ENCODE measurements at regions not wholly inside any gene's neighbourhood (a gene's known extent, or its start where the extent isn't known, plus 50 kb on each side); places are given as distances from the start of the nearest gene placed in this dataset.
"Not testable (repeated sequence)": the region's sequence is repeated elsewhere in the genome, so short reads cannot be mapped to it uniquely, and the experiment has no call there.

DNA sequence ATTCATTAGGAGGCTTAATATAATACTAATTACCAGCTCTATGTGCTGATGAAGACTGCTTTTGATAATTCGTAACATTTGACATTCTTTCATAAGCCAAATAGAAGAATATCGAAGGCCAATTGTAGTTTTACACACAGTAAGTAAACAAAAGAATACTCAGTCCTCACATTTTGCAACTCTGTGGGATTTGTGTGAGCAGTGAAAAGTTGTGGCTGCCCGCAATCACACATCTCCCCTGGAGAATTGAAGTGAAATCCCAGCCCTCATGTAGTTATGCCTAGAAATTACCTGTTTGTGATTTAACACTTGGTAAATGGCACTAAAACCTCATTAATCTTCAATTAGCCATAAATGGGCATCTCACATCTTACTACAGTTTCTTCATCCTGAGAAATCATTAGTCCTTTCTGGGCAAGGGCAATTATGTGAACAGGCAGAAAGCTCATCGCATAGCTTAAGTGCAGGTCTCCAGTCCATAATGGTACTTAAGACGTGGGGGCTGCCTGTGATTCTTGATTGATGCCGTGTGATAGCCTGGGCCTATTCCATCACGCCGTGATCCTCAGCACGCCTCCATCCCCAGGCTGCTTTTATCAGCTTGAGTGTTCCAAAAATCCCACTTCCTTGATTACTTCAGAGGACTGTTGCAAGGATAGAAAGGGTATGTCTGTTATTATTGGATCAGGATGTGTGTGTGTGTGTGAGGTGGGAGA is 97.9 kb upstream of the METTL14 start:
- no peak overlapping the region for H3K27ac ChIP-seq
- no peaks in the 10 kb centered on the region for H3K36me3 ChIP-seq
- DNase-seq = no peak
- intact Hi-C loops (cut with DNase I; ENCODE audit: low total_unique reads) (no loop called here), in situ Hi-C loops (cut with MboI; ENCODE audit: low pct_ligation_motif_present in 1 of 4, low pct_unique_long_range_greater_than_20kb in 1 of 4, low sequenced_read_pairs in 3 of 4) (no loop called here)
- 63 to 79% methylated on average over 3 to 9 of the region's 9 CpGs for WGBS, 2 donors (ENCODE audit: low coverage in 1 of 2)
- H3K9me3 ChIP-seq = no peaks in the 10 kb centered on the region
- no peaks in the 10 kb centered on the region for H3K4me1 ChIP-seq
- TF ChIP-seq, protein P1, sequence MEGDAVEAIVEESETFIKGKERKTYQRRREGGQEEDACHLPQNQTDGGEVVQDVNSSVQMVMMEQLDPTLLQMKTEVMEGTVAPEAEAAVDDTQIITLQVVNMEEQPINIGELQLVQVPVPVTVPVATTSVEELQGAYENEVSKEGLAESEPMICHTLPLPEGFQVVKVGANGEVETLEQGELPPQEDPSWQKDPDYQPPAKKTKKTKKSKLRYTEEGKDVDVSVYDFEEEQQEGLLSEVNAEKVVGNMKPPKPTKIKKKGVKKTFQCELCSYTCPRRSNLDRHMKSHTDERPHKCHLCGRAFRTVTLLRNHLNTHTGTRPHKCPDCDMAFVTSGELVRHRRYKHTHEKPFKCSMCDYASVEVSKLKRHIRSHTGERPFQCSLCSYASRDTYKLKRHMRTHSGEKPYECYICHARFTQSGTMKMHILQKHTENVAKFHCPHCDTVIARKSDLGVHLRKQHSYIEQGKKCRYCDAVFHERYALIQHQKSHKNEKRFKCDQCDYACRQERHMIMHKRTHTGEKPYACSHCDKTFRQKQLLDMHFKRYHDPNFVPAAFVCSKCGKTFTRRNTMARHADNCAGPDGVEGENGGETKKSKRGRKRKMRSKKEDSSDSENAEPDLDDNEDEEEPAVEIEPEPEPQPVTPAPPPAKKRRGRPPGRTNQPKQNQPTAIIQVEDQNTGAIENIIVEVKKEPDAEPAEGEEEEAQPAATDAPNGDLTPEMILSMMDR (IDR thresholded peaks at IDR 0.05) = no peak
- TF ChIP-seq EP300 (IDR thresholded peaks at IDR 0.05; ENCODE audit: low read depth) = no peak
- TF ChIP-seq POLR2A (IDR thresholded peaks at IDR 0.05) = no peak
- no peak for TF ChIP-seq POLR2AphosphoS5 (IDR thresholded peaks at IDR 0.05)
- H3K4me3 ChIP-seq = no peak overlapping the region
- H3K27me3 ChIP-seq = peaks cover 17% of the 10 kb centered on the region

DNA sequence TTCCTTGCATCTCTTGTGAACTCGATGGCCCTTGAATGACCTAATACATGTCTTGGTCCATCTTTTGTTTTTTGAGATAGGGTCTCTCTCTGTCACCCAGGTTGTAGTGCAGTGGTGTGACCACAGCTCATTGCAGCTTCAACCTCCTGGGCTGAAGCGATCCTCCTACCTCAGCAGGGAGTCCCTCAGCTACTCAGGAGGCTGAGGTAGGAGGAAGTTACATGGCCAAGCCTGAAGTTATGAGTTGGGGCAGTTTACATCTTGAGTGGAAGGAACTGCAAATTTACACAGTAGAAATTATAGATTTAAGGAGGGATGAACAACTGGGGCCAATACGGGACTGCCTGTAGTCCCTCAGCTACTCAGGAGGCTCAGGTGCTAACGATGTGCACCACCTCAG is 97.2 kb upstream of the METTL14 start:
- in situ Hi-C loops (cut with MboI; ENCODE audit: low pct_ligation_motif_present in 1 of 4, low pct_unique_long_range_greater_than_20kb in 1 of 4, low sequenced_read_pairs in 3 of 4) (no loop called here), intact Hi-C loops (cut with DNase I; ENCODE audit: low total_unique reads) (no loop called here)
- H3K27me3 ChIP-seq = peaks cover 17% of the 10 kb centered on the region
- H3K9me3 ChIP-seq = no peaks in the 10 kb centered on the region
- no peaks in the 10 kb centered on the region for H3K36me3 ChIP-seq
- 87% methylated on average over 4 of the region's 4 CpGs; no CpG with 5 or more reads in 1 of the 2 donors for WGBS, 2 donors (ENCODE audit: low coverage in 1 of 2)
- H3K4me1 ChIP-seq = no peaks in the 10 kb centered on the region
- TF ChIP-seq, protein P1 (IDR thresholded peaks at IDR 0.05) = no peak
- TF ChIP-seq POLR2A (IDR thresholded peaks at IDR 0.05) (no peak), POLR2AphosphoS5 (IDR thresholded peaks at IDR 0.05) (no peak), EP300 (IDR thresholded peaks at IDR 0.05; ENCODE audit: low read depth) (no peak)
- no peak overlapping the region for H3K27ac ChIP-seq
- H3K4me3 ChIP-seq = no peak overlapping the region
- no peak for DNase-seq

DNA sequence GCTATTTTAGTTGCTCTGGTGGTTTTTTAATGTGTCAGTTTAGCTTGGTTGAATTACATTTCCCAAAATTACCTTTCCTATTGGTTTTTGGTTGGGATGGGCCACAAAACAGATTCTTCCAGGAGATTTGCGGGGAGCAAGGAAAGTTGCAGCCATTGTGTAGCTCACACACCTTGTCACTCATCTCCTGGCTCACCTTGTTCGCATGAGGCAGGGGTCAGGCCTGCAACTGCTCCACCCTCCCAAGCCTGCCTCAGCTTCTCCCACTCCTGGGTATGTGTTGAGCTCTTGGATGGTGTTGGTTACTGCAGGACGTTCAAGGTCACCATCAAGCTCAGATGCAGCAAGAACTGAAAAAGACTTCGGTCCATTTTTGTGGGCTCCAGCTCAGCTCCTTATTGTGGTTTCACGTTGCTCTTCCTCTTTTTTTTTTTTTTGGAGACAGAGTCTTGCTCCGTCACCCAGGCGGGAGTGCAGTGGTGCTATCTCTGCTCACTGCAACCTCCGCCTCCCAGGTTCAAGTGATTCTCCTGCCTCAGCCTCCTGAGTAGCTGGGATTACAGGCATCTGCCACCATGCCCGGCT is 95.6 kb upstream of the METTL14 start:
- H3K9me3 ChIP-seq = no peaks in the 10 kb centered on the region
- no peak for TF ChIP-seq POLR2A (IDR thresholded peaks at IDR 0.05)
- no peak for TF ChIP-seq EP300 (IDR thresholded peaks at IDR 0.05; ENCODE audit: low read depth)
- H3K36me3 ChIP-seq = no peaks in the 10 kb centered on the region
- H3K27me3 ChIP-seq = peaks cover 6% of the 10 kb centered on the region
- H3K4me1 ChIP-seq = no peaks in the 10 kb centered on the region
- H3K4me3 ChIP-seq = no peak overlapping the region
- in situ Hi-C loops (cut with MboI; ENCODE audit: low pct_ligation_motif_present in 1 of 4, low pct_unique_long_range_greater_than_20kb in 1 of 4, low sequenced_read_pairs in 3 of 4) (no loop called here), intact Hi-C loops (cut with DNase I; ENCODE audit: low total_unique reads) (no loop called here)
- no peak for DNase-seq
- WGBS, 2 donors (ENCODE audit: low coverage in 1 of 2) = 89 to 91% methylated on average over 6 to 9 of the region's 9 CpGs
- no peak overlapping the region for H3K27ac ChIP-seq

DNA sequence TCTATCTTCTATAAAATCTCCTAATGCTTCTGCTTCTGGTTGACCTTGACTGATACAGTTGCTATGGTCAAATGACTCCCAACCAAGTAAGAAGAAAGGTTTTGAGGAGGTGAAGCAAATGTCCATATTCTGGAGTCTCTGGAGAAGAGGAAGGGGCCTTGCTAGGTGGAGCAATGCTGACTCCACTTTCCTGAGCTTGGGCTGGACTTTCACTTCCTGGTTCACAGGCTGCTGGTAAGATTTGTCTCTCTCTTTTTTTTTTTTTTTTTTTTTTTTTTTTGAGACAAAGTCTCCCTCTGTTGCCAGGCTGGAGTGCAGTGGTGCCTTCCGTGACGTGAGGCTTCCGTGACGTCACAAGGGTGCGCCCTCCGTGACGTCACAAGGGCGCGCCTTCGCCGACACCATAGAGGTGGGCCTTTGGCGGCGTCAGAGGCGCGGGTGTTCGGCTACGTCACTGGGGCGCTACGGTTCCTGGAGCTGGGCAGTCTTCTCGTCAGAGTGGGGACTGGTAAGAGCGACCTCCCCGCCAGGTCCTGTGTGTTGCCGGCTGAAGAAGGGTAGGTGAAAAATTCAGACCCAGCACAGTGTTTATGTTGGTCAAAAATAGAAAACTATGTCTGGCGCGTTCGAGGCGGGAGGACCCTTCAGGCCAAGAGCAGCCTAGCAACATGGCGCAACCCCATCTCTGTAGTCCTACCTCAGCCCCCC is 93.7 kb upstream of the METTL14 start:
- 31% methylated on average over 28 of the region's 28 CpGs; no CpG with 5 or more reads in 1 of the 2 donors for WGBS, 2 donors (ENCODE audit: low coverage in 1 of 2)
- H3K27me3 ChIP-seq; H3K4me1 ChIP-seq; H3K36me3 ChIP-seq; H3K9me3 ChIP-seq; in situ Hi-C loops (cut with MboI; ENCODE audit: low pct_ligation_motif_present in 1 of 4, low pct_unique_long_range_greater_than_20kb in 1 of 4, low sequenced_read_pairs in 3 of 4); intact Hi-C loops (cut with DNase I; ENCODE audit: low total_unique reads): not testable (repeated sequence)
- TF ChIP-seq, protein P1 (IDR thresholded peaks at IDR 0.05) = peak in 2 of 5 experiments; percentile 39 to 46
- peak; percentile 5 for TF ChIP-seq EP300 (IDR thresholded peaks at IDR 0.05; ENCODE audit: low read depth)
- peak; percentile 49 to 75 (median 67) for TF ChIP-seq POLR2AphosphoS5 (IDR thresholded peaks at IDR 0.05)
- peak; percentile 68 for TF ChIP-seq POLR2A (IDR thresholded peaks at IDR 0.05)
- peak; percentile 94 for DNase-seq
- peak overlapping the region; percentile 75 to 84 (median 82) for H3K27ac ChIP-seq
- peak overlapping the region; percentile 50 to 54 (median 50) for H3K4me3 ChIP-seq

DNA sequence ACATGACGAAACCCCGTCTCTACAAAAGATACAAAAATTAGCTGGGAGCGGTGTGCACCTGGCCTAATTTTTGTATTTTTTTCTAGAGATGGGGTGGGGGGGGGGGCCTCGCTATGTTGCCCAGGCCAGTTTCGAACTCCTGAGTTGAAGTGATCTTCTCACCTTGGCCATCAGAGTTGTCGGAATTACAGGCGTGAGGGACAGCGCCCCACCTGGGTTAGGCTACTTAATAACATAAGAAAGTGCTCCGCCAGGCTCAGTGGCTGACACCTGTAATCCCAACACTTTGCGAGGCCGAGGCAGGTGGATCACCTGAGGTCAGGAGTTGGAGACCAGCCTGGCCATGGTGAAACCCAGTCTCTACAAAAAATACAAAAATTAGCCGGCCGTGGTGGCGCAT is 92.9 kb upstream of the METTL14 start:
- in situ Hi-C loops (cut with MboI; ENCODE audit: low pct_ligation_motif_present in 1 of 4, low pct_unique_long_range_greater_than_20kb in 1 of 4, low sequenced_read_pairs in 3 of 4); H3K27me3 ChIP-seq; intact Hi-C loops (cut with DNase I; ENCODE audit: low total_unique reads); H3K36me3 ChIP-seq; DNase-seq; H3K9me3 ChIP-seq; H3K4me1 ChIP-seq: not testable (repeated sequence)
- H3K4me3 ChIP-seq = peak overlapping the region in 3 of 4 donors; percentile 50 to 54 (median 51)
- WGBS, 2 donors (ENCODE audit: low coverage in 1 of 2) = 96 to 100% methylated on average over 1 to 14 of the region's 14 CpGs
- peak overlapping the region; percentile 75 to 84 (median 82) for H3K27ac ChIP-seq

DNA sequence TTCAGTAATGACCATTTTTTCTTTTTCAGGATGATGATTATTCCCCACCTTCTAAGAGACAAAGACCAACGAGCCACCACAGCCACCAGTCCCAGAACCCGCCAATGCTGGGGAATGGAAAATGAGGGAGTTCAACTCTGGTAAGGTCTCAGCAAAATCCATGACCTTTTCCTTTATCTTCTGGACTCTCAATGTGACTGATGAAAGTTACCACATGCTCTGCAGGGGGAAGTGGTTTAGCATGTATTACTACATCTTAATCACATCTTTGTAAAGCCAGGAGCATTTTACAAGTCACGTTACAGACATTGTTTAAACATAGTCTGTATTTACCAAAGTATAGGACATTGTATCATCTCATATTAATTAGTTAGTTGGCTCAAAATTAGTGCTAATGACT is 89.3 kb upstream of the METTL14 start:
- H3K4me1 ChIP-seq; H3K36me3 ChIP-seq; DNase-seq; H3K9me3 ChIP-seq; H3K27ac ChIP-seq; H3K4me3 ChIP-seq; in situ Hi-C loops (cut with MboI; ENCODE audit: low pct_ligation_motif_present in 1 of 4, low pct_unique_long_range_greater_than_20kb in 1 of 4, low sequenced_read_pairs in 3 of 4); intact Hi-C loops (cut with DNase I; ENCODE audit: low total_unique reads); H3K27me3 ChIP-seq: not testable (repeated sequence)
- WGBS, 2 donors (ENCODE audit: low coverage in 1 of 2) = 71 to 75% methylated on average over 2 to 3 of the region's 3 CpGs

DNA sequence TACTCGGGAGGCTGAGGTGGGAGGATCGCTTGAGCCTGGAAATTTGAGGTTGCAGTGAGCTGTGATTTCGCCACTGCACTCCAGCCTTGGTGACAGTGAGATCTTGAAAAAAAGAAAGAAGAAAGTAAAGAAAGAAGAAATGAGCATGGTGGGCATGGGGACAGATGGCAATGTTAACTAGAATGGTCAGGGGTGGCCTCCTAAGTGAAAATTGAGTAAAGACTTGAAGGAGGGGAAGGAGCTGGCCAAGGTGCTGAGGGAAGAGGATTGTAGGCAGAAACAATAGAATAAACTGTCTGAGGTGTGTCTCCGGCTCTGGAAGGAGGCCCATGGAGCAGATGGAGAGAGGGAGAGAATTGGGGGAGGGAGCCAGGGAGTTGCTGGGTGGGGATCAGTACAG is 60.1 kb upstream of the METTL14 start:
- 67 to 82% methylated on average over 2 to 4 of the region's 4 CpGs for WGBS, 2 donors (ENCODE audit: low coverage in 1 of 2)
- H3K4me3 ChIP-seq; intact Hi-C loops (cut with DNase I; ENCODE audit: low total_unique reads); H3K27me3 ChIP-seq; in situ Hi-C loops (cut with MboI; ENCODE audit: low pct_ligation_motif_present in 1 of 4, low pct_unique_long_range_greater_than_20kb in 1 of 4, low sequenced_read_pairs in 3 of 4); H3K9me3 ChIP-seq; H3K4me1 ChIP-seq; H3K27ac ChIP-seq; H3K36me3 ChIP-seq; DNase-seq: not testable (repeated sequence)
